GM18951 (cell line): ENCODE measurements at regions not wholly inside any gene's neighbourhood (a gene's known extent, or its start where the extent isn't known, plus 50 kb on each side); places are given as distances from the start of the nearest gene placed in this dataset.
"Not testable (repeated sequence)": the region's sequence is repeated elsewhere in the genome, so short reads cannot be mapped to it uniquely, and the experiment has no call there.

Experiments
- POLR2A ChIP-seq: IDR thresholded peaks from 4 replicates; pipeline ENCODE4 v1.6.1; 2011; ENCODE audit warnings: mild to moderate bottlenecking; ENCODE audit not compliant: insufficient read length, insufficient read depth; ENCODE audit errors: extremely low read depth
- in situ Hi-C: fragments of 300-500 bp; cut with MboI; formaldehyde crosslinking; loops from one replicate; pipeline ENCODE4 v1.12.0; 2022; ENCODE audit warnings: low sequenced_read_pairs, mixed read lengths, inconsistent platforms; ENCODE audit not compliant: unreplicated experiment

DNA sequence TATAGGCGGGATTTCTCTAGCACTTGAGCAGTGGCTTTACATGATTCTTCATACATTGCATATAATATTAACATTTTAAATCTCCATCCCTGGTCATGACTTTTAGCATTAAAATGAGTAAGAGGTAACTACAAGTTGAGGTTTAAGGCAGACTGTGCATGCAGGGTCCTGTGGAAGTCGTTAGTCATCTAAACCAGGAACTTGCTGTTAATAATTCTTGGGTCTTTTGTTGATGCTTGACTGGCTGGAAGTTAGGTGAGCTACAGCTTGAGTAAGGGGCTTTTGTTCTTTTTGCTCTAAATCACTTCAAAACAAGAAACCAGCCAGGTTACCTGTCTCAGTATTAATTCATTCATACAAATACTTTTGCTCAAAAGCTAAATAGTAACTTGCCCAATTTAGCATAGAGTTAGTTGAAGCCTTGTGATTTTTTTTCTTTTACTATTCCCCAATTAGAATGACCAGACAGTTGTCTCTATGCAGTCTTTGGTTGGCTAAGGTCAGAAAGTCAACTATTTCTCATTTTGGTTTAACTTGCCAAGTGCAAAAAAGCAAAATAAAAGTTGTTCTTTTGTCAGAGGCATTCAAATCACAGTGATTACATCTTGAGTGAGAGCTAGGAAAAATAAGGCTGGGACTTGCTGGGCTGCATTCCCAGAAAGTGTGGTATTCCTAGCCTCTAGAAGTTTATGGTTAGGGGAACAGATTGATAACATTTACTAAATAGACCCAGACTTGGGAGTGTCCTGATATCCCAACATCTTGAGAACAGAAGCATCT is 516.9 kb downstream of the PDHA2 start:
- no peak for TF ChIP-seq POLR2A
- in situ Hi-C loops: no loop called here

GRCh38 chr4:96366632-96367031 is 526.7 kb downstream of the PDHA2 start:
- in situ Hi-C loops: no loop called here
- no peak for TF ChIP-seq POLR2A

GRCh38 chr4:96375367-96375766 is 535.5 kb downstream of the PDHA2 start:
- in situ Hi-C loops: no loop called here

DNA sequence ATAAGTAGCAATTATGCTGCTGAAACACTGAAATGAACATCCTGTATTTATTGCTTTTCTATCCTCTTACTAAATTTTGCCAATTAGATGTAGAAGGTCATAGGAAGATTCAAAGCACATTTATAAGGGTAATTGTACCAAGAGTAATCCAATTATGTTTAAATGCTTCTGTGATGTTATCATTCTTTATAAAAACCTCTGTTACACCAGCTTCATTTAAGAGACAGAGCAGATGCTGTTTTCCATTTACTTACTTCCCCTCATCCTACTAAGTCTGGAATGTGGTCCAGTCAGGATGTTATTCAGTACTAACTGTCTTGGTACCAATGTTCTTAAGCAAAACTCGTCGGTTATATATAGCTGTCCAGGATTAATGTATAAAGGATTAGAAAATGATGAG is 539.6 kb downstream of the PDHA2 start:
- in situ Hi-C loops: no loop called here

More at GRCh38 chr4:96375367-96375766, 535.5 kb downstream of the PDHA2 start:
- no peak for TF ChIP-seq POLR2A

DNA sequence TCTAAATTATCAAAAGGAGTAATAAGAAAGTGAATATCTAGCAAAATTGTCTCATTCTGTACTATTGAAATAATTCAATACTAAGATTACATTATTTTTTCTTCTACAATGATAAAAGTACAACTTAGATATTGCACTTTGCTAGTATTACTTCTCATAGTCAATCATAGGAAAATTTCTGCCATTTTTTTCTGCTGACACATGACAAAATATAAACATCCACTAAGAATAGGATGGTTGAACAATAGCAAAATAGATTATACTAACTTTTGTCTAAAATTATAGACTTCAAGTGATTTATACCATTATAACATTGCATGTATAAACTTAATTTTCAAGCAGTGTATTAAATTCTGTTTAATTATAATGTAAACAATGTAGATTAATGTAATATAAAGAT is 540.2 kb downstream of the PDHA2 start:
- in situ Hi-C loops: no loop called here
- TF ChIP-seq POLR2A: no peak

More for the DNA sequence above, 539.6 kb downstream of the PDHA2 start:
- TF ChIP-seq POLR2A: no peak

- in situ Hi-C loops: no loop called here
- no peak for TF ChIP-seq POLR2A
These were observed 543.5 kb downstream of the PDHA2 start for GRCh38 chr4:96383349-96383748.

- in situ Hi-C loops: no loop called here
- no peak for TF ChIP-seq POLR2A
These were observed 549.9 kb downstream of the PDHA2 start for GRCh38 chr4:96389770-96390169.

GRCh38 chr4:96390404-96390803 is 550.5 kb downstream of the PDHA2 start:
- in situ Hi-C loops: no loop called here
- TF ChIP-seq POLR2A: no peak

DNA sequence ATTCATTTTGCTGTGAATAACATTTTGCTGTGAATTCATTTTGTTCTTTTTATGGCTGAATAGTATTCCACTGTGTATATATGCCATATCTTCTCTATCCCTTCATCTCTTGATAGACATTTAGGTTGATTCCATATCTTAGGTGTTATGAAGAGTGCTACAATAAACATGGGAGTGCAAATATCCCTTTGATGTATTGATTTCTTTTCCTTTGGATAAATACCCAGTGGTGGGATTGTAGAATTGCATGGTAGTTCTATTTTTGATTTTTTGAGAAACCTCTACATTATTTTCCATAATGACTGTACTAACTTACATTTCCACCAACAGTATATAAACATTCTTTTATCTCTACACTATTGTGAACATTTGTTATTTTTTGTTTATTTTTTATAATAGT is 555.9 kb downstream of the PDHA2 start:
- no peak for TF ChIP-seq POLR2A
- in situ Hi-C loops: no loop called here

DNA sequence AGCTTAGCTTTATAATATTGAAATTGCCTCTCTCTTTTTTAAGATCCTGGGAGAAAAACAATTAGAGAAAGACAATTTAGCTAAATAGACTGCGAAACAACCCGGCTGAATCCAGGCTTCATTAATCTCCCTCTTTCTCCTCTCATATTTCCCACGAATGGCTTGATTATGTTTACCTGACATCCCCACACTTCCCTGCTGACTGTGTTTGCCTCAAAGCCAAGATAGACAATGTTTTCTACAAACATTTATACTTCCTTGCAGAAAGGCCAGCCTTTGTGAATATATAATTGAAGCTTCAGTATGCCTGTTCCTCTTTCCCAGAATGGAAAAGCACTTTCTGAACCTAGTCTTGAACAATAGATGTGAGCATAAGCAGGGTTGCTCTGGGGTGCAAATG is 566.8 kb downstream of the PDHA2 start:
- TF ChIP-seq POLR2A: no peak
- in situ Hi-C loops: no loop called here

DNA sequence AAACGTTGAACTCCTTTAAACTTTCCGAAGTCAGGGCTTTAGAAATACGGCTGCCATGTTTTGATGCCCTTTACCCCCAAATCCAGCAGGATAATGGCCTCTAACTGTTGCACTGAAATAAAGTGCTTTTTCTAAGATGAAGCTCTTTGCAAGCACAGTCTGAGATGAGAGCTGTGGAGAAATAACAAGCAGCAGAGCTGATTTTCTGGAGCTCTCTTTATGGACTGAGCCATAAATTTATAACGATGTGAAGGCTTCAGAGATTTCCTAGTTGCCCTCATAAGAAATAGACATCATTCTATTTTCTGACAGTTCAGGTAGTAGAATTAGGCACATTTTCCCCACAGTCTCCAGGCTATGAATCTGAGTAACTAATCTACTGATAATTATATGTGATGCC is 567.3 kb downstream of the PDHA2 start:
- in situ Hi-C loops: no loop called here

DNA sequence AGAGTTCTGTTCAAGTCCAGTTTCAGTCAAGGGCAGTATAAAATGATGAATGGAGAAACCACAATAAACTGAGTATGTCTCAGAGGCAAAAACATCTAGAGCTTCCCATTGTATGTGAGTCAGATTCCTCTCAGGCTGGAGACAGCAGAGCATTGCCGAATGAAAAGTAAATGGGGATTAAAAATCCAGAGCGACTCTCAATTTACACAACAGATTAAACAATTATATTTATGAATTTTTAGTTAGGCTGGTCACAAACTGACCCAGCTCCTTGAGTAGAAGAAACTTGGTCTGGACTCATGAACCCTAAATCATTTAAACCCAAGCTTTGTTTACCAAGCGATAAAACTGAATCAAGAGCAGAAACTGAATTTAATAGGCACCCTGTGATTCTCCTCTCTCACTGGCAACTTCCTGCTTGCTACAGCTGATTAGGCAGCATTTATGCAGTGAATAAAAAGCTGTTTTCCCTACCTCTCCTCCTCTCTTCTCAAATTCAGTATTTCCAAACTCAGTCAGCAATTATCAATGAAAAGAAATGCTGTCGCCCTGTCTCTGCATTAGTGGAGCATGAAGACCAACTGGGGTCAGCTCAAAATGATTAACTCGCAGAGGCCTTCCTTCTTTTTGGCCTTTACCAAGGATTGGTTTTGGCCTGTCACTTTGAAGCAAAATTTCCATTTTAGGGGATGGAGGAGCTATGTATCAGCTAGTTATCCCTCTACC is 568.0 kb downstream of the PDHA2 start:
- TF ChIP-seq POLR2A: no peak

More for the DNA sequence above, 567.3 kb downstream of the PDHA2 start:
- TF ChIP-seq POLR2A: no peak

DNA sequence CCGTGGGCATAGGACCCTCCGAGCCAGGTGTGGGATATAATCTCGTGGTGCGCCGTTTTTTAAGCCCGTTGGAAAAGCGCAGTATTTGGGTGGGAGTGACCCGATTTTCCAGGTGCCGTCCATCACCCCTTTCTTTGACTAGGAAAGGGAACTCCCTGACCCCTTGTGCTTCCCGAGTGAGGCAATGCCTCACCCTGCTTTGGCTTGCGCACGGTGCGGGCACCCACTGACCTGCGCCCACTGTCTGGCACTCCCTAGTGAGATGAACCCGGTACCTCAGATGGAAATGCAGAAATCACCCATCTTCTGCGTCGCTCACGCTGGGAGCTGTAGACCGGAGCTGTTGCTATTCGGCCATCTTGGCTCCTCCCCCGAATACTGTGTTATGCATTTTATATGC is 575.0 kb downstream of the PDHA2 start:
- in situ Hi-C loops: not testable (repeated sequence)

More for the DNA sequence above, 568.0 kb downstream of the PDHA2 start:
- in situ Hi-C loops: no loop called here

GRCh38 chr4:96429657-96430056 is 589.8 kb downstream of the PDHA2 start:
- in situ Hi-C loops: no loop called here
- no peak for TF ChIP-seq POLR2A

DNA sequence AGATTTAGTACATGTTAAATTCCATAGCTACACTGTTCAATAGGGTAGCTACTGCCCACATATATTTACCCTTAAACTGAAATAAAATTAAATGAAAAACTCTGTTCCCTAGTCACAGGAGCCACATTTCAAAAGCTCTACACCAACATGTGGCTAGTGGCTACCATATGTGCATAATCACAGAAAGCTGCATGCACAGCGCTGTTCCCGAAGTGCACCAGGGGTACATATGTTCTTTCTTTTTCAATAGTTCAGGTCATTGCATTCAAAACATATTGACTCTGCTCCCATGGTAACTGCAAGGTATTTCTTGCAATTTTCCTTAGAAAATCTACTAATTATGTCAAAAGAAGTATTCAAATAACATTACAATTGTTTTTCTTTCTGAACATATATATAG is 591.2 kb downstream of the PDHA2 start:
- in situ Hi-C loops: no loop called here
- no peak for TF ChIP-seq POLR2A
